ENCODE measurements at regions not wholly inside any gene's neighbourhood (a gene's known extent, or its start where the extent isn't known, plus 50 kb on each side); places are given as distances from the start of the nearest gene placed in this dataset.

- ChIA-PET POLR2A (interaction anchor here (0.7 to 2.1 kb wide), 3 partner anchors 22 to 205 kb away, joined by 3 to 4 read pairs (median 3); no protein-coding TSS in a partner anchor), CTCF (interaction anchor here (0.6 to 0.7 kb wide), 2 partner anchors 51 to 295 kb away, joined by 3 read pairs; no protein-coding TSS in a partner anchor)
- H3K9me3 Mint-ChIP-seq (ENCODE audit: unreplicated experiment), result no peaks in the 10 kb centered on the region
- BruUV-seq (replicated peaks), result no TSS peak
- TF ChIP-seq CTCF (IDR thresholded peaks at IDR 0.05; ENCODE audit: unreplicated experiment), result no peak
- H3K36me3 Mint-ChIP-seq (ENCODE audit: insufficient read depth, unreplicated experiment), result no peaks in the 10 kb centered on the region
- no peaks in the 10 kb centered on the region for H3K27me3 Mint-ChIP-seq (ENCODE audit: insufficient read depth, unreplicated experiment)
- H3K27ac Mint-ChIP-seq (ENCODE audit: low read depth, unreplicated experiment), result peak overlapping the region; percentile 73
- H3K4me1 Mint-ChIP-seq (ENCODE audit: insufficient read depth, unreplicated experiment), result peaks cover 19% of the 10 kb centered on the region
- H3K4me3 Mint-ChIP-seq (ENCODE audit: unreplicated experiment), result no peak overlapping the region
- no peak for DNase-seq (ENCODE audit: unreplicated experiment)
- intact Hi-C loops (cut with micrococcal nuclease), result loop anchor here (2.0 kb wide), 1 partner anchor 231 kb away; no protein-coding TSS in a partner anchor
These were observed 69.1 kb downstream of the COPRS start for GRCh38 chr17:31789707-31790505.

GRCh38 chr17:31788956-31789355, 70.1 kb downstream of the COPRS start:
- Mint-ChIP-seq H3K4me1 (ENCODE audit: insufficient read depth, unreplicated experiment) (peaks cover 19% of the 10 kb centered on the region), H3K4me3 (ENCODE audit: unreplicated experiment) (no peak overlapping the region), H3K36me3 (ENCODE audit: insufficient read depth, unreplicated experiment) (no peaks in the 10 kb centered on the region), H3K27me3 (ENCODE audit: insufficient read depth, unreplicated experiment) (no peaks in the 10 kb centered on the region), H3K27ac (ENCODE audit: low read depth, unreplicated experiment) (peak overlapping the region; percentile 86), H3K9me3 (ENCODE audit: unreplicated experiment) (no peaks in the 10 kb centered on the region)
- BruUV-seq (replicated peaks), result no TSS peak
- ChIA-PET CTCF (interaction anchor here (0.6 to 1.0 kb wide), 4 partner anchors 33 to 54 kb away, joined by 3 to 6 read pairs (median 5); no protein-coding TSS in a partner anchor), POLR2A (interaction anchor here (0.6 to 2.1 kb wide), 11 partner anchors 23 to 294 kb away, joined by 3 to 5 read pairs (median 3); no protein-coding TSS in a partner anchor)
- TF ChIP-seq CTCF (IDR thresholded peaks at IDR 0.05; ENCODE audit: unreplicated experiment), result no peak
- intact Hi-C loops (cut with micrococcal nuclease), result loop anchor here (2.0 kb wide), 1 partner anchor 230 kb away; no protein-coding TSS in a partner anchor
- DNase-seq (ENCODE audit: unreplicated experiment), result no peak

DNA sequence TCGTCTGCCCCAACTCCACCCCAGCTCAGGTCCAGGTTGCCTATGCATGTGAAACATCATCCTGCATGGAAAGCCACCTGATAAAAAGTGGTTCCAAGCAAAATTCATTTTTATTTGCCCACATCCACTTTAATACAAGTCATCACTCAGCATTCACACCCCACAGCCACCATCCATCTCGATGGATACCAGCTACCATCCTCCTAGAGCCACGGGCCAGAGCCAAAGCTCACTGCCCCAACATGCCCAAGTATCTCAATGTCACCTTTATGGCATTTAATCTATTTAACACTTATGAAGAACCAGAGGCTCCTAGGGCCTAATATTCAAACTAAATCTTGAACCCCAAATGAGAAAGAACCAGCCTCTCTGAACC, 70.5 kb downstream of the COPRS start:
- ChIA-PET POLR2A (interaction anchor here (0.6 to 1.1 kb wide), 9 partner anchors 35 to 301 kb away, joined by 3 to 5 read pairs (median 3); no protein-coding TSS in a partner anchor), CTCF (interaction anchor here (0.6 to 1.0 kb wide), 5 partner anchors 34 to 54 kb away, joined by 3 to 6 read pairs (median 4); no protein-coding TSS in a partner anchor)
- Mint-ChIP-seq H3K36me3 (ENCODE audit: insufficient read depth, unreplicated experiment) (no peaks in the 10 kb centered on the region), H3K27me3 (ENCODE audit: insufficient read depth, unreplicated experiment) (no peaks in the 10 kb centered on the region), H3K4me1 (ENCODE audit: insufficient read depth, unreplicated experiment) (peaks cover 19% of the 10 kb centered on the region), H3K9me3 (ENCODE audit: unreplicated experiment) (no peaks in the 10 kb centered on the region), H3K4me3 (ENCODE audit: unreplicated experiment) (no peak overlapping the region), H3K27ac (ENCODE audit: low read depth, unreplicated experiment) (peak overlapping the region; percentile 86)
- no peak for TF ChIP-seq CTCF (IDR thresholded peaks at IDR 0.05; ENCODE audit: unreplicated experiment)
- intact Hi-C loops (cut with micrococcal nuclease), result loop anchor here (2.0 kb wide), 1 partner anchor 230 kb away; no protein-coding TSS in a partner anchor
- TSS peak; percentile 68 for BruUV-seq (replicated peaks)
- no peak for DNase-seq (ENCODE audit: unreplicated experiment)
